Testis (tissue), 2 donors: ENCODE measurements at regions not wholly inside any gene's neighbourhood (a gene's known extent, or its start where the extent isn't known, plus 50 kb on each side); places are given as distances from the start of the nearest gene placed in this dataset.

Experiments used
- CTCF ChIP-seq, 3 experiments: fragments of 450-650 bp in 2 of 3; fragments of 200-600 bp in 1 of 3; sonication (generic) in 1 of 3; IDR thresholded peaks; one replicate each; pipeline ENCODE4 v1.5.1; 2016 to 2019; ENCODE audit warnings: antibody characterized with exemption in 3 of 3, mild to moderate bottlenecking in 2 of 3, moderate library complexity in 1 of 3
- POLR2A ChIP-seq: fragments of 450-650 bp; IDR thresholded peaks from one replicate; pipeline ENCODE4 v1.6.1; 2017; ENCODE audit warnings: antibody characterized with exemption, mild to moderate bottlenecking, moderate library complexity

GRCh38 chr12:68532204-68532886 lies 78.4 kb upstream of the RAP1B start:
- TF ChIP-seq CTCF (IDR thresholded peaks at IDR 0.05) (no peak), POLR2A (no peak)
